AG04450 (cell line): ENCODE measurements at regions not wholly inside any gene's neighbourhood (a gene's known extent, or its start where the extent isn't known, plus 50 kb on each side); places are given as distances from the start of the nearest gene placed in this dataset.

Experiments
- CTCF ChIA-PET: fragments of 300-600, 350-600 bp; formaldehyde crosslinking; extraction: SDS; loops from one replicate; lab custom pipeline; 2022; ENCODE audit warnings: antibody characterized with exemption, inconsistent platforms; lab: Charles Lee
- POLR2A ChIA-PET: fragments of 350-600 bp; formaldehyde crosslinking; extraction: SDS; loops from one replicate; lab custom pipeline; 2021; ENCODE audit warnings: antibody characterized with exemption, inconsistent platforms; lab: Yijun Ruan, JAX
- DNase-seq: peaks from one replicate; pipeline ENCODE4 v3.0.0-alpha.2; 2011; ENCODE audit warnings: low read depth, low spot score
- H3K27ac ChIP-seq: one replicate; pipeline ENCODE4 v1.5.1; 2012; ENCODE audit warnings: low read depth, low read length, control low read depth
- H3K27me3 ChIP-seq: one replicate; pipeline ENCODE4 v1.6.0; 2012; ENCODE audit warnings: low read length; ENCODE audit not compliant: control insufficient read depth, insufficient read depth
- H3K4me3 ChIP-seq: 2 replicates; pipeline ENCODE4 v1.5.1; 2011; ENCODE audit warnings: mild to moderate bottlenecking, low read depth, low read length, control low read depth
- H3K9me3 ChIP-seq: 2 replicates; pipeline ENCODE4 v1.5.1; 2012; ENCODE audit warnings: low read length; ENCODE audit not compliant: control insufficient read depth, insufficient read depth
- TF ChIP-seq, protein P1 (sequence below): IDR thresholded peaks from 2 replicates; pipeline ENCODE4 v1.5.1; 2011; ENCODE audit warnings: low read depth, low read length, control low read depth, inconsistent platforms

DNA sequence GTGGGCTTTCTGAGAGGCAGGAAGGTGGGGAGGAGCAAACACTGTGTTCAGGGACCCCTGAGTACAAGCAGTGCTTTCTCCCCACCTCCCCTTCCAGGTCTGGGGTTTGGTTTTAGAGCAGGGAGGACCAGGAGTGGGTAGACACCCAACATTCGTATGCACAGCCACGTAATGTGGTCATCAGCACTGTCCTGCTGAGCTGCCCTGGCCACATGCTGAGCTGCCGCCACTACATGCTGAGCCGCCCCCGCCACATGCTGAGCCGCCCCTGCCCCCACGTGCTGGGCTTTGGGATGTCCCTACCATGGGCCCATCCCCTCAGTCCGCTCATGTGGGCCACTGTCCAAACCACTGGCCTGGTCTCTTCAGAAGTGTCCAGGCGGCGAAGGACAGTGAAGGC, 214.9 kb upstream of the CST7 start:
- H3K27me3 ChIP-seq, result peaks cover 6% of the 10 kb centered on the region
- ChIA-PET POLR2A (no interaction called here), CTCF (no interaction called here)
- no peak overlapping the region for H3K27ac ChIP-seq
- H3K4me3 ChIP-seq, result no peak overlapping the region
- no peaks in the 10 kb centered on the region; the same call in 1 of the 2 replicates for H3K9me3 ChIP-seq
- DNase-seq, result no peak
- TF ChIP-seq, protein P1, sequence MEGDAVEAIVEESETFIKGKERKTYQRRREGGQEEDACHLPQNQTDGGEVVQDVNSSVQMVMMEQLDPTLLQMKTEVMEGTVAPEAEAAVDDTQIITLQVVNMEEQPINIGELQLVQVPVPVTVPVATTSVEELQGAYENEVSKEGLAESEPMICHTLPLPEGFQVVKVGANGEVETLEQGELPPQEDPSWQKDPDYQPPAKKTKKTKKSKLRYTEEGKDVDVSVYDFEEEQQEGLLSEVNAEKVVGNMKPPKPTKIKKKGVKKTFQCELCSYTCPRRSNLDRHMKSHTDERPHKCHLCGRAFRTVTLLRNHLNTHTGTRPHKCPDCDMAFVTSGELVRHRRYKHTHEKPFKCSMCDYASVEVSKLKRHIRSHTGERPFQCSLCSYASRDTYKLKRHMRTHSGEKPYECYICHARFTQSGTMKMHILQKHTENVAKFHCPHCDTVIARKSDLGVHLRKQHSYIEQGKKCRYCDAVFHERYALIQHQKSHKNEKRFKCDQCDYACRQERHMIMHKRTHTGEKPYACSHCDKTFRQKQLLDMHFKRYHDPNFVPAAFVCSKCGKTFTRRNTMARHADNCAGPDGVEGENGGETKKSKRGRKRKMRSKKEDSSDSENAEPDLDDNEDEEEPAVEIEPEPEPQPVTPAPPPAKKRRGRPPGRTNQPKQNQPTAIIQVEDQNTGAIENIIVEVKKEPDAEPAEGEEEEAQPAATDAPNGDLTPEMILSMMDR, result no peak

DNA sequence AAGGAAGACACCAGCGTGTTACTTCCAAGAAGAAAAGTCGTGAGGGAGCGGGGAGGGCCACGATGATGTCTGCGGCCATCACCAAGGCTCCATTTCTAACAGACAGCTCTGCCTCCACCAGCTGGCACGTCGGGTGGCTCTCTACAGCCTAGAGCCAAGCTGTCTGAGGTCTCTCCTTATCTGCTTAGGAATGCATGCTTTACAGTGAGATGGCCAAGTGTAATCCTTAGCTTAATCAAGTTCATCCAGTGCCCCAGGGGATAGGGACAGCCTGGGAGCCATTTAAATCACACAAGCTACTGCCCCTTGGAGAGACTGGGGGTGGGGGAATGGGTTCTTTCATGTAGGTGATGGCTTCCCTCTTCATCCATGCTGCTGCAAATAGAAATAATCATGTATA, 213.8 kb upstream of the CST7 start:
- Histone ChIP-seq H3K27me3 (peaks cover 8% of the 10 kb centered on the region), H3K27ac (no peak overlapping the region), H3K4me3 (no peak overlapping the region), H3K9me3 (no peaks in the 10 kb centered on the region; the same call in 1 of the 2 replicates)
- ChIA-PET CTCF (no interaction called here), POLR2A (no interaction called here)
- TF ChIP-seq, protein P1, result no peak
- DNase-seq, result no peak

DNA sequence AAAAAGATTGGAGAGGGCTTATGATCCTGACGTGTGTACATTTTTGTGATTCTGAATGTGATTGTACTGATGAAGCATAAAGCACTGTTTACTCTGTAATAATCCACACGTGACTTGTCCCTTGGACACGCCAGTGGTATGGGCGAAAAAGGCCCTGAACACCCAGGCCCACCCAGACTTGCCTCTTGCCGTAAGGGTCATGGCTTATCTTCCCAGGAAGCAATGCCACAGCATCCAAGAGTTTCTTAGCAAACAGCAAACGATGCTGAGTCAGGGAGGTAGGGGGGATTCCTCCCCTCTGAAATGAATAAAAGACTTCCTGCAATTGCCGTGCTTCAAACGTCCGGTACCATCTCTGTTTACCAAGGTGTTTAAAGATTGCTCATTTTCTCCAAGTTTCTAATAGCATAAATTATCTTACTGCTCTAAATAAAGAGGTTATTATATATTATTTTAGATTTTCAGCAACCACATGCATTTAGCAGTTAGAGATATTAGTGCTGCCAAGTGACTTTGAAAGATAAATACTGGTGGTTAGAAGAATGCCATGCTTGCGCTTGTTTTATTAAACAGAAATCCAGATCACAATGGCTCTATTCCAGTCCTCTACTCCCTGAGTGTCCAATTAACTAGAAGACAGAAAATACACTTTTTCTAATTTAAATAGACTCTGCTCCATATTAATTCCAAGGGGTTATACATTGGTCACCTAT, 212.8 kb upstream of the CST7 start:
- POLR2A ChIA-PET, result no interaction called here

DNA sequence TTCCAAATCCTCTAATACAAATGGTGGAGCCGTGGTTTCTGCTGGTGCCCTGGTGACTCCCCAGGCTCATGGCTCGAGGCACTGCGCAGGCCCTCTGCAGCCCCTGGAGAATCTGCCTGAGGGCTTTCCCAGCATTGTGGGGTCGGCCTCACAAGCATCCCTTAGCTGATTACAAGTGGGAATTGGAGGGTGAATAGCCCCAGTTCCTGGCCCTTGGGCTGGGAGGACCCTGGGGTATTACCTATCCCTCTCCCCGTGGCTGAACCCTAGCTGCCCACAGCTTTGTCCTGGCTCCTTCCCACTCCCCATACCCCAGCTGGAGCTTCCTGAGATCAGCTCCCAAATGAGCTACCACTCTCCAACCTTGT, 212.2 kb upstream of the CST7 start:
- TF ChIP-seq, protein P1, result no peak
- ChIA-PET CTCF (no interaction called here), POLR2A (no interaction called here)
- Histone ChIP-seq H3K4me3 (no peak overlapping the region), H3K9me3 (no peaks in the 10 kb centered on the region; the same call in 1 of the 2 replicates), H3K27me3 (peaks cover 12% of the 10 kb centered on the region), H3K27ac (no peak overlapping the region)
- no peak for DNase-seq

More for the DNA sequence above, 212.8 kb upstream of the CST7 start:
- no peak overlapping the region for H3K27ac ChIP-seq
- H3K9me3 ChIP-seq, result no peaks in the 10 kb centered on the region; the same call in 1 of the 2 replicates
- CTCF ChIA-PET, result no interaction called here
- H3K4me3 ChIP-seq, result no peak overlapping the region
- TF ChIP-seq, protein P1, result no peak
- H3K27me3 ChIP-seq, result peaks cover 12% of the 10 kb centered on the region
- DNase-seq, result no peak

DNA sequence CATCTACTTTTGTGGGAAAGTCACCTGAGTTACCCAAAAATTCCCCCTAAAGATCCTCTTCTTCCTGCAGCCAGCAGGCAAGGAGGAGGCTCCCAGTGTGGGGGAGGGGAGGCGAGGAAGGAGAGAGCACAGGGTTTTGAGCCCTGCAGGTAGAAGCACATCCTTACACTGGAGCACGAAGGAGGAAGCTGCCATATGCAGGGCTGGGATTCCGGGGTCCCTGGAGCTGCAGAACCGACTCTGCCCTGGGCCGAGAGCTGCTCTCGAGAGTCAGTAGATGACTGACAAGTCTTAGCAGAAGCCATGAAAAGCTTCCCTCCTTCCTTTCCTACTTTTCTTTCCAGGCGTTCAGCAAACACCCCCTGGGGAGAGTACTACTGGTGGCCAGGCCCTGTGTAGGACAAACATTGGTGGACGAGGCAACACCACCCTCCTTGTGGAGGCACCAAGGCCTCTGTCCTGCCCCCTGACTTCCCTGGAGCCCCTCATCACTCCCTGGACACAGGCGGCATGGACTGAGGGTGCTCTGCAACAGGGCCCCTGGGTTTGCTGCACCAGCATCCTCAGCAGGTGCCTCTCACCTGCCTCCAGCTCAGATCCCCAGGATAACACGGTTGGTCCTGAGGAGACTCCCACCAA, 211.7 kb upstream of the CST7 start:
- CTCF ChIA-PET, result no interaction called here
- no peak overlapping the region for H3K4me3 ChIP-seq
- TF ChIP-seq, protein P1, result no peak
- no peak for DNase-seq
- H3K27me3 ChIP-seq, result peaks cover 12% of the 10 kb centered on the region
- H3K27ac ChIP-seq, result no peak overlapping the region
- POLR2A ChIA-PET, result no interaction called here
- no peaks in the 10 kb centered on the region; the same call in 1 of the 2 replicates for H3K9me3 ChIP-seq
